ENCODE measurements at regions not wholly inside any gene's neighbourhood (a gene's known extent, or its start where the extent isn't known, plus 50 kb on each side); places are given as distances from the start of the nearest gene placed in this dataset.

DNA sequence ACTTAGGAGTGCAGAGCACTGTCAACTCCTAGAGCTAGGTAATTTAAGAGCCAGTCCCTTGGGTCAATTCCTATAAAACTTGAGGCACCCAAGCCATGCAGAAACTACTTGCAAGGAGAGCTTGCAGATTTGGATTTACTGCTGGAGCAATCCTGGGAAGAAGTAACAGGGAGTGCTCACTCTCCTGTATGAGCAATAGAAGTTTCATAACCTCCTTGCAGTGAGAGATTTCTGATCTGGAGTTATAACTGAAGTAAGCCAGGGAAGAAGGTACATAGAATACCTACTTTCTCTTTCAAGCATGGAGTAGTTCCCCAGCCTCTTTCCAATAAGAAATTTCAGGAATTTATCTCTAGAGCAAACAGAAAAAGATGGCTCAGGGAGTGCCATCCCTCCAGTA is 650.1 kb upstream of the USP15 start:
- no peaks in the 10 kb centered on the region for H3K36me3 ChIP-seq (replicated peaks in 1 of 2)
- intact Hi-C loops (cut with DNase I): no loop called here
- no peak overlapping the region for H3K4me3 ChIP-seq
- no peaks in the 10 kb centered on the region for H3K4me1 ChIP-seq (replicated peaks in 1 of 2)
- no peak for TF ChIP-seq POLR2A (IDR thresholded peaks at IDR 0.05)
- TF ChIP-seq, protein P1, sequence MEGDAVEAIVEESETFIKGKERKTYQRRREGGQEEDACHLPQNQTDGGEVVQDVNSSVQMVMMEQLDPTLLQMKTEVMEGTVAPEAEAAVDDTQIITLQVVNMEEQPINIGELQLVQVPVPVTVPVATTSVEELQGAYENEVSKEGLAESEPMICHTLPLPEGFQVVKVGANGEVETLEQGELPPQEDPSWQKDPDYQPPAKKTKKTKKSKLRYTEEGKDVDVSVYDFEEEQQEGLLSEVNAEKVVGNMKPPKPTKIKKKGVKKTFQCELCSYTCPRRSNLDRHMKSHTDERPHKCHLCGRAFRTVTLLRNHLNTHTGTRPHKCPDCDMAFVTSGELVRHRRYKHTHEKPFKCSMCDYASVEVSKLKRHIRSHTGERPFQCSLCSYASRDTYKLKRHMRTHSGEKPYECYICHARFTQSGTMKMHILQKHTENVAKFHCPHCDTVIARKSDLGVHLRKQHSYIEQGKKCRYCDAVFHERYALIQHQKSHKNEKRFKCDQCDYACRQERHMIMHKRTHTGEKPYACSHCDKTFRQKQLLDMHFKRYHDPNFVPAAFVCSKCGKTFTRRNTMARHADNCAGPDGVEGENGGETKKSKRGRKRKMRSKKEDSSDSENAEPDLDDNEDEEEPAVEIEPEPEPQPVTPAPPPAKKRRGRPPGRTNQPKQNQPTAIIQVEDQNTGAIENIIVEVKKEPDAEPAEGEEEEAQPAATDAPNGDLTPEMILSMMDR (IDR thresholded peaks at IDR 0.05): no peak
- no peaks in the 10 kb centered on the region for H3K9me3 ChIP-seq (replicated peaks in 1 of 3)
- H3K27ac ChIP-seq: no peak overlapping the region
- H3K27me3 ChIP-seq: no peaks in the 10 kb centered on the region
- DNase-seq: no peak

DNA sequence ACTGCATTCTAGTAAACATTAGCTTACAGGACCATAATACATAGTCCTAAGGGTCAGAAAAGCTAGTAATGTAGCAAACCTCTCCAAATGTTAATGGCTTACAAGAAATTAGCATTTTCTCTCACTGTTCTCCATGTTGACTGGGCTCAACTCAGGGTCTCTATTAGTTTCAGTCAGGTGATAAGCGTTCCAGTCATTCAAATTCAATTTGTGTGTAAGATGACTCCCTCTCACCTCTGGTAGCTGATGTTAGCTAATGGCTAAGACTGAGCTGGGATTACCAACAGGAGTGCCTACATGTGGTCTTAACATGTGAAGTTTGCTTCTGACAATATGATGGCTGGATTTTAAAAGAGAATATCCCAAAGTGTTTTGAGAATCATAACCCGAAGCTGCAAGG is 630.5 kb upstream of the USP15 start:
- DNase-seq: no peak
- Histone ChIP-seq H3K4me1 (replicated peaks in 1 of 2) (no peaks in the 10 kb centered on the region), H3K9me3 (replicated peaks in 1 of 3) (no peaks in the 10 kb centered on the region), H3K27ac (no peak overlapping the region), H3K4me3 (no peak overlapping the region), H3K27me3 (no peaks in the 10 kb centered on the region), H3K36me3 (replicated peaks in 1 of 2) (no peaks in the 10 kb centered on the region)
- WGBS, 4 donors: 67 to 86% (median 81%) methylated on average over 2 of the region's 2 CpGs
- intact Hi-C loops (cut with DNase I): no loop called here
- TF ChIP-seq POLR2A (IDR thresholded peaks at IDR 0.05): no peak

GRCh38 chr12:61646639-61647038 is 613.6 kb upstream of the USP15 start:
- intact Hi-C loops (cut with DNase I): no loop called here
- H3K27me3 ChIP-seq: no peaks in the 10 kb centered on the region
- DNase-seq: no peak
- no peak overlapping the region for H3K4me3 ChIP-seq
- H3K27ac ChIP-seq: no peak overlapping the region
- no peaks in the 10 kb centered on the region for H3K9me3 ChIP-seq (replicated peaks in 1 of 3)
- no peaks in the 10 kb centered on the region for H3K36me3 ChIP-seq (replicated peaks in 1 of 2)
- no peak for TF ChIP-seq POLR2A (IDR thresholded peaks at IDR 0.05)
- WGBS, 4 donors: 83 to 89% (median 86%) methylated on average over 3 of the region's 3 CpGs
- H3K4me1 ChIP-seq (replicated peaks in 1 of 2): no peaks in the 10 kb centered on the region

DNA sequence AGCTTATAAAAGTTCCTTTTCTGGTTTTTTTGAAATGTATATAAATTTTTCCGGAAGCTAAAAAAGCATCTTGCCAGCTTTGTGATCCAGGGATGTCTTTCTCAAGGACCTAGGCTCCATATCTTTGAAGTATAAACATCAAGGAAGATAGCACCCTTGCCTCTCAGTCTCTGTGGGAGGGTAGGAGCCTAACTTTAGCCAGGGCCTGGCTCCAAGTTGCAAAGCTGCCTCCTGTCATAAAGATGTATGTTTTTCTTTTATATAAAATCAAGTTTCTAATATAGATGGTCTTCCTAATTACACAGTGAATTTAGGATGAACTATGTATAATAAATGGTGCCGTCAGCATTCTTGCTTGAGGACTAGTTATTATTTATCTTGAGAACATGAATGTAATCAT is 612.6 kb upstream of the USP15 start:
- Histone ChIP-seq H3K27ac (no peak overlapping the region), H3K4me1 (replicated peaks in 1 of 2) (no peaks in the 10 kb centered on the region), H3K36me3 (replicated peaks in 1 of 2) (no peaks in the 10 kb centered on the region), H3K9me3 (replicated peaks in 1 of 3) (no peaks in the 10 kb centered on the region), H3K4me3 (no peak overlapping the region), H3K27me3 (no peaks in the 10 kb centered on the region)
- TF ChIP-seq, protein P1 (IDR thresholded peaks at IDR 0.05): no peak
- no peak for TF ChIP-seq POLR2A (IDR thresholded peaks at IDR 0.05)
- intact Hi-C loops (cut with DNase I): no loop called here
- WGBS, 4 donors: 74 to 80% (median 77%) methylated on average over 2 of the region's 2 CpGs
- no peak for DNase-seq

DNA sequence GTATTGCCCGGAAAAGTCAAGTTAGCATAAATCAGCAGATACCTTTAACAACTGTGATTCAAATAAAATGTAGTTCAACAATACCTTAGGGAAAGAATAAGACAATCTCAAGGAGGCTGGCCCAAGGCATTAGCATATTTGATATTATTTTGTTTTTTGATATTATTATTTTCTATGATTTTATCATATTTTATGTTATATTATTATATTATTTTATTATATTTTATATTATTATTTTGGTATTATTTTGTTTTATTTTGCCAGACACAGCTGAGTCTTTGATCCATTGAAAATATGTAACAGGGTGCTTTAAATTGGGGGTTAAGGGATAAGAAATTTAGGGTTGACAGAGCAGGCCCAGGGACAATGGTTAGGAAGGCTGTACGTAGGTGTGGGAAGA is 607.9 kb upstream of the USP15 start:
- Histone ChIP-seq H3K27me3 (no peaks in the 10 kb centered on the region), H3K36me3 (replicated peaks in 1 of 2) (no peaks in the 10 kb centered on the region), H3K4me3 (no peak overlapping the region), H3K27ac (no peak overlapping the region), H3K9me3 (replicated peaks in 1 of 3) (no peaks in the 10 kb centered on the region), H3K4me1 (replicated peaks in 1 of 2) (no peaks in the 10 kb centered on the region)
- DNase-seq: no peak
- WGBS, 4 donors: 81 to 92% (median 85%) methylated on average over 2 of the region's 2 CpGs
- intact Hi-C loops (cut with DNase I): no loop called here
- TF ChIP-seq, protein P1 (IDR thresholded peaks at IDR 0.05): no peak
- no peak for TF ChIP-seq POLR2A (IDR thresholded peaks at IDR 0.05)

Measured in adrenal gland (tissue), 9 donors.